Coronary artery (tissue), 2 donors: ENCODE measurements at regions not wholly inside any gene's neighbourhood (a gene's known extent, or its start where the extent isn't known, plus 50 kb on each side); places are given as distances from the start of the nearest gene placed in this dataset.

Experiments
- DNase-seq: peaks from one replicate; pipeline ENCODE4 v3.0.0-alpha.2; 2017; ENCODE audit warnings: low spot score
- H3K27ac ChIP-seq, 2 donors: fragments of 200-600 bp; sonication (generic); one replicate each; pipeline ENCODE4 v1.5.1; 2016 to 2019
- H3K4me3 ChIP-seq: fragments of 200-600 bp; sonication (generic); 2 replicates; pipeline ENCODE4 v1.5.1; 2016; ENCODE audit warnings: mild to moderate bottlenecking, moderate library complexity
- TF ChIP-seq, protein P1 (sequence below): fragments of 200-600 bp; sonication (generic); IDR thresholded peaks from one replicate; pipeline ENCODE4 v1.5.1; 2019; ENCODE audit warnings: antibody characterized with exemption

DNA sequence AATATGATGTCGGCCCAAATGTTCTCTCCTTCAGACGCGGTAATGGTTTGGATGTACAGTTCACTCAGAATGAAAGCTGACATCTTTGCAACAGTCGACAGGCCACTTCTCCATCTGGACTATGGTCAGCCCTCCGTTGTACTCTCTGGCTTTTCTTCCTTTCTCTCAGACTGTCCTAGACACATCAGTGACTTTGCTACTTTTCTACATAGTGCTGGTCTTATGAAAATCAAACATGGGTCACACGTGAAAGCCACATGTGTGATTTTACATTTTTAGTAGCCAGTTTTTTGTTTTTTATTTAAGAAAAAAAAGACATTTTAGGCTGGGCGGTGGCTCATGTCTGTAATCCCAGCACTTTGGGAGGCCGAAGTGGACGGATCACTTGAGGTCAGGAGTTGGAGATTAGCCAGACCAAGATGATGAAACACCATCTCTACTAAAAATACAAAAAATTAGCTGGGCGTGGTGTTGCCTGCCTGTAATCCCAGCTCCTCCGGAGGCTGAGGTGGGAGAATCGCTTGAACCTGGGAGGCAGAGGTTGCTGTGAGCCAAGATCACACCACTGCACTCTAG lies 644.1 kb downstream of the KCNJ2 start:
- no peak overlapping the region for H3K4me3 ChIP-seq
- no peak overlapping the region for H3K27ac ChIP-seq
- TF ChIP-seq, protein P1, sequence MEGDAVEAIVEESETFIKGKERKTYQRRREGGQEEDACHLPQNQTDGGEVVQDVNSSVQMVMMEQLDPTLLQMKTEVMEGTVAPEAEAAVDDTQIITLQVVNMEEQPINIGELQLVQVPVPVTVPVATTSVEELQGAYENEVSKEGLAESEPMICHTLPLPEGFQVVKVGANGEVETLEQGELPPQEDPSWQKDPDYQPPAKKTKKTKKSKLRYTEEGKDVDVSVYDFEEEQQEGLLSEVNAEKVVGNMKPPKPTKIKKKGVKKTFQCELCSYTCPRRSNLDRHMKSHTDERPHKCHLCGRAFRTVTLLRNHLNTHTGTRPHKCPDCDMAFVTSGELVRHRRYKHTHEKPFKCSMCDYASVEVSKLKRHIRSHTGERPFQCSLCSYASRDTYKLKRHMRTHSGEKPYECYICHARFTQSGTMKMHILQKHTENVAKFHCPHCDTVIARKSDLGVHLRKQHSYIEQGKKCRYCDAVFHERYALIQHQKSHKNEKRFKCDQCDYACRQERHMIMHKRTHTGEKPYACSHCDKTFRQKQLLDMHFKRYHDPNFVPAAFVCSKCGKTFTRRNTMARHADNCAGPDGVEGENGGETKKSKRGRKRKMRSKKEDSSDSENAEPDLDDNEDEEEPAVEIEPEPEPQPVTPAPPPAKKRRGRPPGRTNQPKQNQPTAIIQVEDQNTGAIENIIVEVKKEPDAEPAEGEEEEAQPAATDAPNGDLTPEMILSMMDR: no peak
- DNase-seq: no peak

DNA sequence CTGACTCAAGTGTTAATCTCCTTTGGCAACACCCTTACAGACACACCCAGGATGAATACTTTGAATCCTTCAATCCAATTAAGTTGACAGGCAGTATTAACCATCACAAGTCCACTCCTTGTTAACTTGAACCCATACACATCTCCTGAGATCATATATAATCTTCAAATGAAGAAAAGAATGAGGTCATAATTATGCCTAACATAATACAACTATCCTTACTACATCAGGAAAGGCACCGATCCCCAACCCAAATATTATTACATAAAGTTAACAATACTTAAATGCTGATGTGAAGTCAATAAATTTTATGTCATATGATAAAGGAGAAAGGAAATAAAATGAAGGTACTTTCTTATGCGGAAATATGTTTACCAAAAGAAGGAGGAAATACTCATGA lies 649.9 kb downstream of the KCNJ2 start:
- no peak for DNase-seq
- TF ChIP-seq, protein P1: no peak
- Histone ChIP-seq H3K4me3 (no peak overlapping the region), H3K27ac (no peak overlapping the region)

- TF ChIP-seq, protein P1: no peak
- Histone ChIP-seq H3K4me3 (no peak overlapping the region), H3K27ac (no peak overlapping the region)
- no peak for DNase-seq
Measured at GRCh38 chr17:70820276-70820675, 650.9 kb downstream of the KCNJ2 start.

GRCh38 chr17:70825321-70826125 lies 656.2 kb downstream of the KCNJ2 start:
- no peak for DNase-seq
- Histone ChIP-seq H3K27ac (no peak overlapping the region), H3K4me3 (no peak overlapping the region)
- TF ChIP-seq, protein P1: no peak

DNA sequence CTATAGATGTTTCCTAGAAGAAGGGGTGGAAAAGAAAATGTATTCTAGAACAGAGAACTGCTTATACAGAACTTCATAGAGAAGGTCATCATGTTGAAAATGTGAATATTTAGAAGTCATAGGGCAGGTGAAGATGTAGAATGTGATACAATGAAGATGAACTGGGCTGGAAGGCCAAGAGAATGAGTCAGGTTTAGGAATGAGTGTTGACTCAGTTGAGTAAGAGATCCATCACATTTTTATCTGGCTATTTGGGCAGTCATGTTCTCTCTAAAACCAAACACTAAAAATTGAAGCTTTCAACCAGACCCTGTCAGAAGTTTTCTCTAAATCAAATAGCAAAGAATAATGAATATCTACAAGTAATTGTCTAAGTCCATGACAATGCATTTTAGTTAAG lies 660.5 kb downstream of the KCNJ2 start:
- H3K4me3 ChIP-seq: no peak overlapping the region
- no peak overlapping the region for H3K27ac ChIP-seq
- DNase-seq: no peak
- TF ChIP-seq, protein P1: no peak

DNA sequence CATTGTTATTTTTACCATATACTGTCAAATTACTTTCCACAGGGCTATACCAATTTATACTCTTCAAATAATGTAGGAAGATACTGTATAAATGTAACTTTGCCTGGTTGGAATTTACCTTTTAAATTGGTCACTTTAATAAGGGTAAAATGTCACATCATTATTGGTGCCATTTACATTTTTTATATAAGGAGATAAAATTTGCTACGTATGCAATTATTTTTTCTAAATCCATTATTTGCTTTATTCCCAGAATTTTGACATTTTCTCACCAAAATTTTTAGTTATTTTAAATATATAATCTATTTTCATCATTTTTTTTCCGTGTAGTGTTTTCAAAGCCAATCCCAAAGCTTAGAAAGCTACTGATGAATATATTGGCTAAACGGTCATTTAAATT lies 664.7 kb downstream of the KCNJ2 start:
- DNase-seq: no peak
- no peak overlapping the region for H3K4me3 ChIP-seq
- TF ChIP-seq, protein P1: no peak
- H3K27ac ChIP-seq: no peak overlapping the region

GRCh38 chr17:70848785-70849184 lies 679.5 kb downstream of the KCNJ2 start:
- no peak for DNase-seq
- H3K27ac ChIP-seq: no peak overlapping the region
- TF ChIP-seq, protein P1: no peak
- no peak overlapping the region for H3K4me3 ChIP-seq
